ENCODE measurements at regions not wholly inside any gene's neighbourhood (a gene's known extent, or its start where the extent isn't known, plus 50 kb on each side); places are given as distances from the start of the nearest gene placed in this dataset.
"Not testable (repeated sequence)": the region's sequence is repeated elsewhere in the genome, so short reads cannot be mapped to it uniquely, and the experiment has no call there.

DNA sequence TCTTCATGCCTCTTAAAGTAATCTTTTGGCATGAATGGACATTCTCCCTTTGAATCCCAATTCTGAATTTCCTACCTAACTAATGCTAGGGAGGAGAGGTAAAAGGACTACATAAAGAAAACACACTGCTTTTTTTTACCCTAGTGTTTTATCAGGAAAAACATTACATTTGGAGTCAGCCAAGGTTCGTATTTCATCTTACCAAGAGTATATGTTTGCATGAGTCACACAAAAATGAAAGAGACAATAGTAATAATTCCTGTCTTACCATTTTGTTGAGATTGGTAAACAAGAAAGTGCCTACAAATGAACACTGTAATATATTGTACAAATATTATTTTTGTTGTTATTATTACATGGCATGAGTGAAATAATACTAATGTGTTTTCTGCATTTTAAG, 112.9 kb upstream of the WARS2 start:
- no peak overlapping the region for H3K27ac ChIP-seq
- TF ChIP-seq, protein P1, sequence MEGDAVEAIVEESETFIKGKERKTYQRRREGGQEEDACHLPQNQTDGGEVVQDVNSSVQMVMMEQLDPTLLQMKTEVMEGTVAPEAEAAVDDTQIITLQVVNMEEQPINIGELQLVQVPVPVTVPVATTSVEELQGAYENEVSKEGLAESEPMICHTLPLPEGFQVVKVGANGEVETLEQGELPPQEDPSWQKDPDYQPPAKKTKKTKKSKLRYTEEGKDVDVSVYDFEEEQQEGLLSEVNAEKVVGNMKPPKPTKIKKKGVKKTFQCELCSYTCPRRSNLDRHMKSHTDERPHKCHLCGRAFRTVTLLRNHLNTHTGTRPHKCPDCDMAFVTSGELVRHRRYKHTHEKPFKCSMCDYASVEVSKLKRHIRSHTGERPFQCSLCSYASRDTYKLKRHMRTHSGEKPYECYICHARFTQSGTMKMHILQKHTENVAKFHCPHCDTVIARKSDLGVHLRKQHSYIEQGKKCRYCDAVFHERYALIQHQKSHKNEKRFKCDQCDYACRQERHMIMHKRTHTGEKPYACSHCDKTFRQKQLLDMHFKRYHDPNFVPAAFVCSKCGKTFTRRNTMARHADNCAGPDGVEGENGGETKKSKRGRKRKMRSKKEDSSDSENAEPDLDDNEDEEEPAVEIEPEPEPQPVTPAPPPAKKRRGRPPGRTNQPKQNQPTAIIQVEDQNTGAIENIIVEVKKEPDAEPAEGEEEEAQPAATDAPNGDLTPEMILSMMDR (conservative IDR thresholded peaks at IDR 0.05): no peak
- no peak for TF ChIP-seq ZFX (IDR thresholded peaks at IDR 0.05)

GRCh38 chr1:119254067-119254720, 113.7 kb upstream of the WARS2 start:
- TF ChIP-seq, protein P1 (conservative IDR thresholded peaks at IDR 0.05): no peak
- no peak for TF ChIP-seq ZFX (IDR thresholded peaks at IDR 0.05)
- no peak overlapping the region for H3K27ac ChIP-seq

DNA sequence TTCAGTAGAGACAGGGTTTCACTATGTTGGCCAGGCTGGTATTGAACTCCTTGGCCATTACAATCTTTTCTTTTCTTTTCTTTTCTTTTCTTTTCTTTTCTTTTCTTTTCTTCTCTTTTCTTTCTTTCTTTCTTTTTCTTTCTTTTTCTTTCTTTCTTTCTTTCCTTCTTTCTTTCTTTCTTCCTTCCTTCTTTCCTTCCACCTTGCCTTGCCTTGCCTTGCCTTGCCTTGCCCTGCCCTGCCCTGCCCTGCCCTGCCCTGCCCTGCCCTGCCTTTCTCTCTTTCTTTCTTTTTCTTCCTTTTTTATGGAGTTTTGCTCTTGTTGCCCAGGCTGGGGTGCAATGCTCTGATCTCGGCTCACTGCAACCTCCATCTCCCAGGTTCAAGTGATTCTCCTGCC, 112.5 kb upstream of the HAO2 start:
- not testable (repeated sequence) for H3K27ac ChIP-seq

- H3K27ac ChIP-seq: no peak overlapping the region
- TF ChIP-seq, protein P1 (conservative IDR thresholded peaks at IDR 0.05): no peak
- no peak for TF ChIP-seq ZFX (IDR thresholded peaks at IDR 0.05)
These were observed 108.1 kb upstream of the HAO2 start for GRCh38 chr1:119260506-119260905.

- no peak overlapping the region for H3K27ac ChIP-seq
- TF ChIP-seq ZFX (IDR thresholded peaks at IDR 0.05): no peak
- TF ChIP-seq, protein P1 (conservative IDR thresholded peaks at IDR 0.05): no peak
These were observed 102.2 kb upstream of the HAO2 start for GRCh38 chr1:119266386-119266785.

- TF ChIP-seq ZFX (IDR thresholded peaks at IDR 0.05): no peak
- TF ChIP-seq, protein P1 (conservative IDR thresholded peaks at IDR 0.05): no peak
These were observed 101.7 kb upstream of the HAO2 start for GRCh38 chr1:119266858-119267257.

DNA sequence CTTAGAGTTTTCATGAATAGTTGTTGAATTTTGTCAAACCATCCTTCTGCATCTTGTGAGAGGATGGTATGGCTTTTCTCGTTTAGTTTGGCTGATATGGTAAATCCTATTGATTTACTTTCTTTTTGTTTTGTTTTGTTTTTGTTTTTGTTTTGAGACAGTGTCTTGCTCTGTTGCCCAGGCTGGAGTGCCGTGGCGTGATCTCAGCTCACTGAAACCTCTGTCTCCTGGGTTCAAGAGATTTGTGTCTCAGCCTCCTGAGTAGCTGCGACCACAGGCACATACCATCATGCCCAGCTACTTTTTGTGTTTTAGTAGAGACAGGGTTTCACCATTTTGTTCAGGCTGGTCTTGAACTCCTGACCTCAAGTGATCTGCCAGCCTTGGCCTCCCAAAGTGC, 101.3 kb upstream of the HAO2 start:
- not testable (repeated sequence) for H3K27ac ChIP-seq

More at GRCh38 chr1:119266858-119267257, 101.7 kb upstream of the HAO2 start:
- H3K27ac ChIP-seq: no peak overlapping the region

- no peak overlapping the region for H3K27ac ChIP-seq
- no peak for TF ChIP-seq ZFX (IDR thresholded peaks at IDR 0.05)
- TF ChIP-seq, protein P1 (conservative IDR thresholded peaks at IDR 0.05): no peak
These were observed 99.7 kb upstream of the HAO2 start for GRCh38 chr1:119268879-119269278.
